ENCODE measurements at regions not wholly inside any gene's neighbourhood (a gene's known extent, or its start where the extent isn't known, plus 50 kb on each side); places are given as distances from the start of the nearest gene placed in this dataset.
A peak's percentile ranks its signal among the peaks of the same experiment; 100 is the strongest.
"Not testable (repeated sequence)": the region's sequence is repeated elsewhere in the genome, so short reads cannot be mapped to it uniquely, and the experiment has no call there.

DNA sequence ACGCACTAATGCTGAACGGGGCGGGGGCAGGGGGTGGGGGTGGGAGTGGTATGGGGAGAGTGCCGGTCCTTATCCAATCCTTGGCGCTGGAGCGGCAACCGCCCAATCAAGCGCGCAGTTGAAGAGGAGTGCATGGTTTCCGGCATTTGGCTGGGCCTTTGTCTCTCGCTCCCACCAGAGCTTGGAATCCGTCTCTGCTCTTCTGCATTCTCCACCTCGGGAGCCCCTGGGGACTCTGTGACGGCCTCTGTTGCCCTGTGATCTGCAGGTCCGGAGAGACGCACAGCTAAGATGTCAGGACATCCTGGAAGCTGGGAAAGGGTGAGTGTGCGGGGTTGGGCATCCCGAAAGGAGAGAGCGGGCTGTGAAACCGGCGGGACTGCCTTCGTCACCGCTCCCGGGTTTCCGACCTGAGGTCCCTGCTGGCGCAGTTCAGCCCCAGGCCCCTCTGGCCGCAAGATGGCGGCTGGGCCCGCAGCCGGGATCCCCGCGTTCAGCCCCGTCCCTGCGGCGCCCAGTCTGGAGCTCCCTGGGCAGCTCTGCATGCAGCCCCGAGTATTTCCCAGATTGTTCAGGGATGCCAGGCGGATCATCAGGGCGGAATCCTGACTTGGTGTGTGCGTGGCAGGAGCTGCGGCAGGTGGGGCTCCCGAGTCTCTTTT, 53.6 kb upstream of the ZNF254 start:
- H3K27me3 ChIP-seq: no peaks in the 10 kb centered on the region
- under 1% methylated on average over 21 of the region's 41 CpGs for WGBS
- H3K9me3 ChIP-seq: no peaks in the 10 kb centered on the region
- peaks cover 26 to 46% (median 39%) of the 10 kb centered on the region in 4 donors for H3K4me1 ChIP-seq
- peak; percentile 26 for TF ChIP-seq POLR2A (IDR thresholded peaks at IDR 0.05; ENCODE audit: low read depth)
- TF ChIP-seq EP300 (IDR thresholded peaks at IDR 0.05): no peak
- peak in 1 of 3 experiments; percentile 7 for TF ChIP-seq CTCF (IDR thresholded peaks at IDR 0.05)
- TF ChIP-seq POLR2AphosphoS5 (IDR thresholded peaks at IDR 0.05): peak; percentile 70 to 84
- peak overlapping the region; percentile 90 to 98 (median 94) for H3K27ac ChIP-seq (replicated peaks in 1 of 4)
- DNase-seq (ENCODE audit: extremely low spot score): peak; percentile 97
- intact Hi-C loops (cut with DNase I): no loop called here
- H3K36me3 ChIP-seq: peaks cover 0 to 27% (median 8%) of the 10 kb centered on the region in 4 donors
- H3K4me3 ChIP-seq: peak overlapping the region; percentile 77 to 91 (median 86)

DNA sequence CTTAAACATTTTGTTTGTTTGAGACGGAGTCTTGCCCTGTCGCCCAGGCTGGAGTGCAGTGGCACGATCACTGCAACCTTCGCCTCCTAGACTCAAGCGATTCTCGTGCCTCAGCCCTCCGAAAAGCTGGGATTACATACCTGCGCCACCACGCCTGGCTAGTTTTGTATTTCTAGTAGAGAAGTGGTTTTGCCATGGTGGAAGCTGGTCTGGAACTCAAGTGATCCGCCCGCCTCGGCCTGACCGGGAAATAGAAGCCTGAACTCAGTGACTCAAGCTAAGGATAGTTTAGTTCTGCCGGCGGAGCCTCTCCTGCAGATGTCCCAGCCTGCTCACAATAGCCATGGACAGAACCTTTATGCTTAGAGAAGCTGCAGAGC, 53.0 kb upstream of the ZNF254 start:
- Histone ChIP-seq H3K4me1 (peaks cover 26 to 48% (median 40%) of the 10 kb centered on the region in 4 donors), H3K36me3 (peaks cover 0 to 32% (median 11%) of the 10 kb centered on the region in 4 donors), H3K27me3 (no peaks in the 10 kb centered on the region), H3K9me3 (no peaks in the 10 kb centered on the region), H3K4me3 (peak overlapping the region; percentile 77 to 91 (median 86)), H3K27ac (replicated peaks in 1 of 4) (peak overlapping the region; percentile 90 to 98 (median 94))
- TF ChIP-seq EP300 (IDR thresholded peaks at IDR 0.05) (no peak), POLR2AphosphoS5 (IDR thresholded peaks at IDR 0.05) (no peak), POLR2A (IDR thresholded peaks at IDR 0.05; ENCODE audit: low read depth) (no peak), CTCF (IDR thresholded peaks at IDR 0.05) (no peak)
- intact Hi-C loops (cut with DNase I): no loop called here
- WGBS: 0% methylated on average over 13 of the region's 15 CpGs
- DNase-seq (ENCODE audit: extremely low spot score): peak; percentile 92

GRCh38 chr19:24035261-24035880, 51.6 kb upstream of the ZNF254 start:
- H3K9me3 ChIP-seq; DNase-seq (ENCODE audit: extremely low spot score); intact Hi-C loops (cut with DNase I); H3K27me3 ChIP-seq: not testable (repeated sequence)
- peaks cover 0 to 37% (median 12%) of the 10 kb centered on the region in 4 donors for H3K36me3 ChIP-seq
- peak overlapping the region in 3 of 4 donors; percentile 83 to 91 (median 90) for H3K4me3 ChIP-seq
- 82% methylated on average over 12 of the region's 12 CpGs for WGBS
- H3K4me1 ChIP-seq: peaks cover 26 to 56% (median 52%) of the 10 kb centered on the region in 4 donors
- H3K27ac ChIP-seq (replicated peaks in 1 of 4): peak overlapping the region; percentile 90 to 98 (median 94)

Small RNA genes in the stretch of these regions (small RNA-seq; reads per million reads assigned to genes)
- 0 to 0.37 (median 0.17) reads per million in 3 donors for gene RNA5-8SP4
